Ammon's horn (tissue), 1 donor: ENCODE measurements at regions not wholly inside any gene's neighbourhood (a gene's known extent, or its start where the extent isn't known, plus 50 kb on each side); places are given as distances from the start of the nearest gene placed in this dataset.
"Not testable (repeated sequence)": the region's sequence is repeated elsewhere in the genome, so short reads cannot be mapped to it uniquely, and the experiment has no call there.

ENCODE experiments used
- DNase-seq: peaks from one replicate; pipeline ENCODE4 v3.0.0-alpha.2; 2016; ENCODE audit warnings: low spot score

DNA sequence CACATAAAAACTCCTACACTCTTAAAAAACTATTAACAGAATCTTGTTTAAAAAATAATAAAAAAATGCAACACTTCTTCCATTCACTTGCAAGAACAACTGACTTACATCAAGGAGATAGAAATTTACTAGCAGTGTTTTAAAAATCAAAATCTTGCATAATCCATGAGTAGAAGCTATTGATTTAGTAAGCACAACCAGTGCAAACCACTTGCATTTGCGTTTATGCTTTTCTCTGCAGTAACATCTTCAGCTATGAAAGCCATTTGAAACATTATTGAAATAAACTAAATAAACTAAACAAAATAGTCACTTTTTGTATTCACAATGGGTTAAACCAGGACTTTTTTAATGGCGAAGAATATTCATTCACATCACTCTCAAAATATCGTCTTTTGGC is 389.2 kb upstream of the EMCN start:
- no peak for DNase-seq

DNA sequence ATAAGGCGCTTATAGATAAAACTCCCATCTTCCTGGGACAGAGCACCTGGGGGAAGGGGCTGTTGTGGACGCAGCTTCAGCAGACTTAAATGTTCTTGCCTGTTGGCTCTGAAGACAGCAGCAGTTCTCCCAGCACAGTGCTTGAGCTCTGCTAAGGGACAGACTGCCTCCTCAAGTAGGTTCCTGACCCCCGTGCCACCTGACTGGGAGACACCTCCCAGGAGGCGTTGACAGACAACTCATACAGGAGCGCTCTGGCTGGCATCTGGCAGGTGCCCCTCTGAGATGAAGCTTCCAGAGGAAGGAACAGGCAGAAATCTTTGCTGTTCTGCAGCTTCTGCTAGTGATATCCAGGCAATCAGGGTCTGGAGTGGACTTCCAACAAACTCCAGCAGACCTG is 383.1 kb upstream of the EMCN start:
- not testable (repeated sequence) for DNase-seq

DNA sequence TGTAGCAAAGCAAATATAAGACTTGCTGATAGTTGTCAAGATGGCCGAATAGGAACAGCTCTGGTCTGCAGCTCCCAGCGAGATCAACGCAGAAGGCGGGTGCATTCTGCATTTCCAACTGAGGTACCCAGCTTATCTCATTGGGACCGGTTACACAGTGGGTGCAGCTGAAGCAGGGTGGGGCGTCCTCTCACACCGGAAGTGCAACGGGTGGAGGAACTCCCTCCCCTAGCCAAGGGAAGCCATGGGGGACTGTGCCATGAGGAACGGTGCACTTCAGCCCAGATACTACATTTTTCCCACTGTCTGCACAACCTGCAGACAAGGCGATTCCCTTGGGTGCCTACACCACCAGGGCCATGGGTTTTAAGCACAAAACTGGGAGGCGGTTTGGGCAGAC is 382.3 kb upstream of the EMCN start:
- no peak for DNase-seq

DNA sequence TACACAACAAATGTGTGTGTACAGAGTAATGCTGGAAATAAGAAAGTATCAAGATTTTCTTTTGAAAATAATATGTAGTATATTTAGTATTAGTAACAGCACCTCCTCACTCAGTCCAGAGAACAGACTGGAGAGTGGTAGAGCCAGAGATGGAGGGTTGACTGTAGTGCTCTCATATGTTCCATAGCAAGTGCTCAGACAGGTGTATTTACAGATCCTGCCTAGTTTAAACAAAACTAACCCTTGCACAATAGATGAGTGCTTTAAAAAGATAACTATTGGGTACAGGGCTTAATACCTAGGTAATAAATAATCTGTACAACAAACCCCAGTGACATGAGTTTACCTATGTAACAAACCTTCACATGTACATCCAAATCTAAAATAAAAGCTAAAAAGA is 381.0 kb upstream of the EMCN start:
- DNase-seq = no peak

DNA sequence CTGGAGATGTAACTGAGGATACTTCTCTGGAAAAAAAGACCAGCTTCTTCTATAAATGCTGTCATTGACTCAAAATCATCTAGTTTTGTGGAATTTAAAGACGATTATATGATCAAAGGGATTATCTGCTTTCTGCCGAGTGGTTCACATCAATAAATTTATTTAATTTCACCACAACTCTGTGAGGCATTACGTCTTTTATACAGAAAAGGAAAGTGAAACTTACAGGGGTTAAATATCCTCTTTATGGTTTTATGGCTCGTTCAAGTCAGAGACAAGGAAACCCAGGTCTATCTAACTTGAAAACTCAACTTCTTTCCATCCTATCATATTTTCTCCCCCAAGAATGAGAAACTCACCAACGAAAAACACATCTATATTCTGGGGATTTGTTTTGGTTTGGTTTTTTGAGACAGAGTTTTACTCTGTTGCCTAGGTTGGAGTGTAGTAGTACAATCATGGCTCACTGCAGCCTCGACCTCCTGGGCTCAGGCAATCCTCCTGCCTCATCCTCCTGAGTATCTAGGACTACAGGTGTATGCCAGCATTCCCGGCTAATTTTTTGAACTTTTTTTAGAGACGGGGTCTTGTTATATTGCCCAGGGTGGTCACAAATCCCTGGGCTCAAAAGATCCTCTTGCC is 377.9 kb upstream of the EMCN start:
- no peak for DNase-seq

DNA sequence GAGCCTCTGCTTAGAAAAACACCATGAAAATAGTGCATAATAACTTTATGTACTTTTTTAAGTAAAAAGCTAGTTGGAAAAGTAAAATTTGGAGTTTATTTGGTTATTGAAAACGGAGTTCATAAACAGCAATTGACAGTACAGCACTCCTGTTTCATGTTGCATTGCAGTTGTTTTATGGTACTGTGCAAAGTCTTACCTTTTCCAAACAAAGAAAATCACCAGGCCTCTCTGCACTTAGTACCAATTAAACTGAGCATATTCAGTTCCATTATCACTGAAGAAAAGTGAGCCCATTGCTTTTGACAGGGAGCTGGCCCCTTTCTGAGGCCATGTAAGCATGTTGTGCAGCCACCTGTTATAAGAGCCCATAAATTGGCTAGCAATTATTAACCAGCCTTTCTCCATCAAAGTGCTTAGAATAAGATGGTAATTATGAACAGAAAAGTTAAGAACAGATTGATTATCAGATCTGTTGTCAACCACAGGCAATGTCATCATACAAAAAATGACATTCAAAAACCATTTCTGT is 376.6 kb upstream of the EMCN start:
- DNase-seq = no peak

DNA sequence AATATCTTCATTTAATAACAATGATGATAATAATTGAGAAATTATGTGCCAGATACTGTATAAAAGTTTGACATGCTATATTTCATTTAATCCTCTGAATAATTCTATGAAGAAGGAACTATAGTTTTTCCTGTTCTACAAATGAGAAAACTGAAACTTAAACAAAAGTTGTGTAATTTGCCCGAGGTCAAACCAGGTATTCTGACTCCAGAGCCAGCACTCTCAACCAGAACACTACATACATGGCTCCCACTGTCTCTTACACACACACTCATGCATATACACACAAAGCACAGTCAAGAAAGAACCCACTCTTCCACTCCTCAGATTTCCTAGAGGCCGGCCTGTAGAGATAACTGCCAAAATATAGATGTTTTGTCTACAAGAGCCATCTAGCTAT is 374.0 kb upstream of the EMCN start:
- DNase-seq = no peak

DNA sequence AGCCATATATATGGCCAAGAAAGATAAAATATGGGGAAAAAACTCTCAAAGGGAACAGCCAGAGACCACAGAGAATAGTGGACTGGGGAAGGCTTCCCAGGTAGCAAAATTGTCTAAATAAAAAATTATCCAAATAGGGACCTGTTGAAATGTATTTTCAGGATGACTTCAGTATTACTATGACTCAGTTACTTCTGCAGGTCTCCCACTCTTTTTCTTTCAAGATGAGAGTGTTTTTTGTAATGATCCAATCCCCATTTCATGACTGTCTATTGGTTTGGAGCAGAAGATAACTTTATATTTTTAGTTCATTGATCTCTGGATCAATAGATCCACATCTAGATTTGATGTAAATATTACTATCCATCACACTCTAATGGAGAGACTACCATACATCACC is 372.1 kb upstream of the EMCN start:
- no peak for DNase-seq

DNA sequence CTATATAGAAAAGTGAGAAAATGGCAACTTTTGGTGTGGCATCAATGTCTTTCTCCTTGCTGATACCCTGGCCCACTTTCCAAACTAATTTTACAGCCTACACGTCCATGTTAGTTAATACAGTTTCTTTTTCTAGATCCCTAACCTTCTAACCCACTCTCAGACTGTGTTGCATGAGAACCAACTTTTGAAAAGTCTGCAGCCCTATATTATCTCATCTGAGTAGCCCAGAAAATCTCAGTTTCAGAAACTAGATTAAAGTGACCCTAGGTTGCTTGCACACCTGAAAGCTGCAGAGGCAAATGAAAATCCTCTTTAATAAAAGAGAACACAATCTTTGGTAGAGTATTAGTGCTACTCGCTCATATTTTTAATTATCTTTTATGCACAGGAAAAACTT is 371.6 kb upstream of the EMCN start:
- DNase-seq = no peak

DNA sequence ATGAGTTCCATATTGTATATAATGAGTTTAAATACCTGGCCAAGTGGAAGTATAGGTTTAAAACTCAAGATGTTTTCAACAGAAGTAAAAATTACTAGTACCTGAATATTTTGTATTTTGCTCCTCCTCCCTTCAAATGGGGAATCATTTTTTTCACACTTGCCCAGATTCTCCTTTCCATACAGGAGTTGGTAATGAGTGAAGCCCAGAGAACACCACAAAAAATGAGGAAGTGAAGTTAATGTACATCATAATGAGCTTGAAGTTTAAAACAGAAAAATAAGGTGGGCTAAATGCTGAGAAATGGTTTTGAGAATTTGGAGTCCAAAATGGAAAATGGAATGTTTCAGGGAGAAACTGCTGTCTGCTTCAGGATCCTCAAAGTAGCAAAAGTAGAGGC is 364.8 kb upstream of the EMCN start:
- DNase-seq = no peak

DNA sequence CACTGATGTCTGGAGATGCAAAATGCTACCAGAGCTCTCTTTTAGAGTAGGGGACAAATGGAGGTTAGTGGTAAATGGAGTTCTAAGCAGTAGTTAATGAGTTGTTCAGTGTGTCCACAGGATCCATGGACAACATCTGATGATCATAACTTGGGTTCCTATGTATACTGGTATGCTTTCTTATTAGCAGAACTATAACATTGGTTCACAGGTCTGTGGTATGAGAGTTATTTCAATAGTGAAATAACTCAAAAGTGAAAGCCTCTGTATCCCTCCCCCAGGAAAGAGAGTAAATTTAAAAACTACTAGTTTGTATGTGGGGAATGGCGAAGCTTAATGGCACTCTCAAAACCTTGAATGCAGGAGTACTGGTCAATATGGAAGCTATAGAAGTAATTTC is 363.5 kb upstream of the EMCN start:
- DNase-seq = no peak

DNA sequence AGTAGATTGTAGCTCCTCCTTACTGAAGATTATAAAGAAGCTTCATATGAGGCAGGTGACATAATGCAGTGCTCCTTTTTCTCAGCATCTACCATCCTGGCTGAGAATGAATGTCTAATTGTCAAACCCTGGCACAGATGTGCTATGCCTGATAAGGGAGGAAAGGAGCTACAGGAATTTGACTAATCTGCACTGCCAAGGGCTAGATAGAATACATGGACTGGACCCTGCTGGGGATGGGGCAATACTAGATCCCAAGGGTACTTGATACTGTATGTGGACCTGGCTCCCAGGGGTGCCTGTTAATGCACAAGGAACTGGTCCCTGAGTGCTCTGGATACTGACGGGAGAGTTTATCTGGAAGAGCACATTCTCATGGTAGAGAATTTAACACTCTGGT is 362.2 kb upstream of the EMCN start:
- DNase-seq = no peak

DNA sequence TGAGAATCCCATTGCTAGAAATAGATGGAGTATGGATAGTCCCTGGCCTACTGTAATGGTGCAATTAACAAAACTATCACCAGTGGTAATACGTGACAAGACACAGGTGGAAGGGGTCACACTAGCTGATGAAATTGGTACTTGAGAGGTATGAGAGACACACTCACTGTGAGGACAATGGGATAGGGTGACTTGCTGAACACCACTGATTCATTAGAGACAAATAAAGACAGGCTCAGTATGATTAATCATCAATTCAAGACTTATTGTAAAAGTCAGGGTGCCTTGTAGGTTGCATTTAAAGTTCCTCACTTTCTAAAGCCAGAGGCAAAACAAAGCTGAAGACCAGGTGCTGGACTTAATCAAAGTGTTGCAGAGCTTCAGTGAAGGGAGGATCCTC is 361.6 kb upstream of the EMCN start:
- DNase-seq = no peak

DNA sequence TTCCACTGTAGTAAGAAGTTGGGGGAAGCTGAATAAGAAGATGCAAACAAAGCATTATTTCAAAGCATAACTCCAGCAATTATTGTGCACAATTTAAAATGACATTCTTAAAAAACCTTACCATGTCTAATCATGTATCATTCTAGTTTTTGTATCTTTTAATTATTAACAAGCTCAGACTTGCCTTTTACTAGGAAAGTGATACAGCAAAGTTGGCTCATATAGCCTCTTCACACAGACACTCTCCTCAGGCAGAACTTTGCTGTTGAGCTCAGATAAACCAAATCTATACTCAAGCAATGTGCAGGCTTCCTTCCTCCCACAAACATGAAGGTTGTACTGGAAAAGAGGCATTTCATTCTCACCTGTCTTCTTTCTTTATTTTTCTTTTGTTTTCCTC is 358.7 kb upstream of the EMCN start:
- DNase-seq = no peak

DNA sequence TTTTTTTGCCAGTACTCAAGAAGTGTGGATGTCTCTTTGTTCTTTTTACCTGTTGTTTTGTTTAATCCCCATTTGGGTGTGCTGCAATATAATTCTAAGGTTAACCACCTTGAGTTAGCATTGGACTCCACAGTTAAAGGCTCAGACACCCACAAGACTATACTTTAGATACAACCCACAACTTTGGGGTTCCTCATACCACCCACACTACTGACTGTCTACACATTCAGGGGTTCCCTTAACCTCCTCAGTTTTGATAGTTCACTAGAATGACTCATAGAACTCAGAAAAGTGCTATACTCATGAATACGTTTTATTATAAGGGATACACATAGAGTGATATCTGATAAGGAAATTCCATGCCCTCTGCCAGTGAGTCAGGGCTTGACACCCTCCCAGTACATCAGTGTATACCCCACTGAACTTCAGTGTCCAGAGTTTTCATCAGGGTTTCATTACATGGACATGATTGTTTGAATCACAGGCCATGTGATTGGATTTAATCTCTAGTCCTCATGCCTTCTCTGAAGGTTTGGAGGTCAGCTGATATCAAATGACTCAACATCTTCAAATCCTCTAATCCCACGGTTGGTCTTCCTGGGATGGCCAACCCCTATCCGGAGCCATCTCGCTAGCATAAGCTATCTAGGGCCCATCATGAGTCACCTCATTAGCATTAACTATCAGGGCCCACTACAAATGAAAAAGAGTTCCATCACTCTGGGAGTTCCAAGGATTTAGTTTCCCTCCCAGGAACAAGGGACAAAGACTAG is 357.7 kb upstream of the EMCN start:
- DNase-seq = no peak

DNA sequence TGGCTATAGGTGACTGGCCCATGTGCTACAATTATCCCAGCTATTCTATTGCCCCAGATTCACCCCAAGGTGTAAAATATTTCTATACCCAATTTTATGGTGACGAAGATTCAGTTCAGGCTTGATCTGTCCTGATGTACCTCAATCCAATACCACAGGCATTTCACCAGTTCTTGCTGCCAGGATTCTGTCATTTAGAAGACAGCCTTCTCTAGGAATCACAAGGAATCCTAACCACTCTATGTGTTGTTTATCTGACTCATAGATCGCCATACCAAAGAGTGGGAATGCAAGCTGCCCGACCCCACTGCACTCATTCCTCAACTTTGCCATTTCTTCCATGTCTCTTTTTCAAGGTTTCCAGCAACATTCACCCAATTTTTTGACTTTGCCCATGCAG is 355.0 kb upstream of the EMCN start:
- DNase-seq = no peak

DNA sequence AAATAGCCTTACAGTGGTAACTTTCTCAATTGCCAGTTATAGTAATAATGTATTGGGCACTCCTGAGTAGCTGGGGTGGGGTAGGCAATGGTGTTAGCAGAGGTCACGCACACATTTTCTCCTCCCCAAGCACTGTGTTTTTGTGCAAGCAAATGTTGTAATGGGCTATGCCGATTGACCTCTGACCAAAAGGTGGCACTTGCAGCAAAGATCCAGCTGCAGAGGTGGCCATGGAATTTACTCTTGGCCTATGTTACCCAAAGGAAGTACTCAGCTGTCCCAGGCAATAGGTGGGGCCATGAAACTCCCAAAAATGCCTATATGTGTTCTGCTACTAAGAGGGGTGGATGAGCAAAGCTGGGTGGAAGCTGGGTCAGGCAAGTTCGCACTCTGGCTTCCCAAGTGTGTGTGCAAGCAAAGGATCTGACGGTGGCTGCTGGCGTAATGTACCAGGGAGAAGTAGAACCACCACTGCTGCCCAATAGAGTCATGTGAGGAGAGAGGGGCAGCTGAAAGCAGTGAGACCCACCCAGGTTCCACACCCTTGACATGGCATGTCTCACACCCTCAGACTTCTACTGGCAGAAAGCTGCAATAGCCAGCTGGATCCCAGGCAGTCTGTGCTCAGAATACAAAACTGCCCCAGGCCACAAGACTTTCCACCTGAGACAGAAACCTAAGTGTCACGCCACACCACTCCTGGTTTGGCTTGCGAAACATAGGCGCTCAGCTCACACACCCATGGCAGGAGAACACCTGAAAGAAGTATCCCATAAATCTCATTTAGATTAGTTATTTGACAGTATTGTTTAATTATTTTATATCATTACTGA is 353.3 kb upstream of the EMCN start:
- DNase-seq = no peak

DNA sequence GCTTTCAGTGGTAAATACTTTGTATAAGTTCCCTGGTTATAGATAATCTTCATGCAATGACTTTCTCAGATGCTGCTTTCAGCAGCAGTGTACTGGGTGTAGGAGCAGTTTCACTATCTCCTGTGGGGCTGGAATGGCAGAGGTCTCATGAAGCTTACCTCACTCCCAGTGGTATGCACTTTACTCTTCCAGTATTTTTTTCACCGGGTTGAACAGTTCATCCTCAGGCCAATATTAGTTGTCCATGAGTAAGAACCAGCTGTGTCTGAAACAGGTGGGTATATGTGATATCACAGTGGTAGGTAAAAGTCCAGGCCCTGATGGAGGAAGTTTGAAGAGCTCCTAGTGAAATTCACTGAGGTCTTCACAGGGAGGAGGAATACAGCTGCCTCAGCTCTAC is 351.5 kb upstream of the EMCN start:
- DNase-seq = no peak

DNA sequence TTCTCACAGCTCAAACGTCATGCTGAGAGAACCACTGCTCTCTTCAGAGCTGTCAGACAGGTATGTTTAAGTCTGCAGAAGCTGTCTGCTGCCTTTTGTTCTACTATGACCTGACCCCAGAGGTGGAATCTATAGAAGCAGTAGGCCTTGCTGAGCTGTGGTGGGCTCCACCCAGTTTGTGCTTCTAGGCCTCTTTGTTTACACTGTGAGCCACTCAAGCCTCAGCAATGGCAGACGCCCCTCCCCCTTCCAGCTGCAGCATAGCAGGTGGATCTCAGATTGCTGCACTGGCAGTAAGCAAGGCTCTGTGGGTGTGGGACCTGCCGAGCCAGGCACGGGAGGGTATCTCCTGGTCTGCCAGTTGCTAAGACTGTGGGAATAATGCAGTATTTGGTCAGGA is 350.5 kb upstream of the EMCN start:
- DNase-seq = not testable (repeated sequence)

DNA sequence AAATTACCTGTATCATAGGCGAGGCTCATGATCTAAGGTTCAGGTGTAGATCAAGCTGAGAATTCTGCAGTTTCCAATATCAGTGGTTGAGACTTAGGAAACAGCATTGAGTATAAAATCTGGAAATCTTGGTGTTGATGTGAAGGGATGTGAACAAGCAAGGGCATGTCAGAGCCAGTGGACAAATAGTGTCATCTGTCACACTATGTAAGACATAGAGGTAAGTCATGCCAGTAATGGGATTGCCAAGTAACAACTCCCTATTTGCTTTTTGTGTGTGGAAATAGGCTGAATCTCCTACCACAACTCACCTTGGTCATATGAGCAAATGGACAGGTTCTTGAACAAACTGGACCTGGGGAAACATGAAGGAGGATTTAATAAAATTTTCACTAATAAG is 334.5 kb upstream of the EMCN start:
- no peak for DNase-seq

DNA sequence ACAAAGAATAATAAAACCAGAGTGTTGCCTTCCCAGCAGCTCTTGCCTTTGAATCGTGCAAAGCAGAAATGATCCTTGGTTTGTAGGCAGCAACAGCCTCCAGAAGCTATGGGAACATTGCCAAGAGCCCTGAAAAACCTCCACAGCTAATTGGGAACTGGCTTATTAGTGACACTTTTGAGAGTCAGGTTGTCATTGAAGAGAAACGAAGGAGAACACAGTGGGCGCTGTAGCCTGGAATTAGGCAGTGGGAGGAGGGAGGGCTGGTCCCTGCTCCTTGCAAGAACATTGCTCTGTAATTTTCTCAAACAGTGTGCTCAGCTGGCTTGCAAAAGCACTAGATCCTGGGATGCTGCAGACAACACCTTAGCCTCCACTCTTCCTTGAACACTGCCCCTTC is 331.5 kb upstream of the EMCN start:
- peak; percentile 78 for DNase-seq

DNA sequence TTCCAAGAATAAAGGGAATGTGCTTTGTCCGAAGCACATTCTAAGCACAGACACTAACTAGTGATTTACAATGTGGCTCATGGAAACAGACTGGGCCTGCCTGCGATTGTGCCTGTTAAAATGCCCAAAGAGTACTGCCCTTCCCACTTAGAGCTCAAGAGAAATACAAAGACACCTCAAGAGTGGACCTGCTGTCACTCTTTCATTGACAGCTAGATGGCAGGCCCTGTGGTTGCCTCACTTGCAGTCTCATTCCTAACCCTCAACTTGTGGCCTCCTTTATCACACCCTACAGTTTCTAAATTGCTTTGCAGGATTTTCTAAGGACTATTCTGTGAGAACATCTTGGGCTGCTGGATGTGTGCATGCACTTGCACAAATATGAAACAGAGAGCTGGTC is 331.0 kb upstream of the EMCN start:
- DNase-seq = peak; percentile 31

DNA sequence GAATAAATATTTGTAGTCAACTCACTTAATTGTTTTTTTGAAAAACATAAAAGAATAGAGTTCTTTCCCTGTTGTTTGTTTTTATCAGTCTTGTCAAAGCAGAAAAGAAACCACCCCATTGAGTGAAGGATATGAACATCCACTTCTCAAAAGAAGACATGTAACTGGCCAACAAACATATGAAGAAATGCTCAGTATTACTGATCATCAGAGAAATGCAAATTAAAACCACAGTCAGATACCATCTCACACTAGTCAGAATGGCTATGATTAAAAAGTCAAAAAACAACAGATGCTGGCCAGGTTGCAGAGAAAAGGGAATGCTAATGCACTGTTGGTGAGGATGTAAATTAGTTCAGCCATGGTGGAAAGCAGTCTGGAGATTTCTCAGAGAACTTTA is 326.1 kb upstream of the EMCN start:
- no peak for DNase-seq
